ENCODE measurements at regions not wholly inside any gene's neighbourhood (a gene's known extent, or its start where the extent isn't known, plus 50 kb on each side); places are given as distances from the start of the nearest gene placed in this dataset.

- no peaks in the 10 kb centered on the region for H3K4me1 ChIP-seq (ENCODE audit: insufficient read depth)
- H3K9me2 ChIP-seq (ENCODE audit: insufficient read depth) = no peaks in the 10 kb centered on the region
- no peak overlapping the region for H3K4me3 ChIP-seq
- DNase-seq (ENCODE audit: low spot score) (no peak), ATAC-seq (no peak)
- H3K27ac Mint-ChIP-seq = no peak overlapping the region
- peaks cover 4% of the 10 kb centered on the region; the same call in 2 of the 3 replicates for H3K4me1 Mint-ChIP-seq
- H3K9me3 Mint-ChIP-seq = no peaks in the 10 kb centered on the region
- no peak overlapping the region for H2AFZ ChIP-seq
- no peaks in the 10 kb centered on the region for H3K27me3 Mint-ChIP-seq (ENCODE audit: insufficient read depth, low read depth, poor library complexity)
- no peaks in the 10 kb centered on the region for H3K27me3 ChIP-seq (ENCODE audit: insufficient read depth)
- no peaks in the 10 kb centered on the region for H3K79me2 ChIP-seq (replicated peaks; ENCODE audit: insufficient read depth)
- H4K20me1 ChIP-seq (replicated peaks; ENCODE audit: insufficient read depth) = no peaks in the 10 kb centered on the region
- no peak overlapping the region for H3K27ac ChIP-seq (ENCODE audit: low read depth)
- no peak overlapping the region for H3K4me2 ChIP-seq
- H3F3A ChIP-seq (replicated peaks; ENCODE audit: low read depth) = no peaks in the 10 kb centered on the region
- TF ChIP-seq EZH2 (IDR thresholded peaks at IDR 0.05; ENCODE audit: low read depth, unreplicated experiment) (no peak), STAT1 (IDR thresholded peaks at IDR 0.05; ENCODE audit: unreplicated experiment) (no peak), ETS1 (IDR thresholded peaks at IDR 0.05) (no peak), ZNF114 (CRISPR knock-in tag; IDR thresholded peaks at IDR 0.05) (no peak), EZH2phosphoT487 (IDR thresholded peaks at IDR 0.05; ENCODE audit: unreplicated experiment) (no peak)
- H3K36me3 ChIP-seq (ENCODE audit: insufficient read depth) = no peaks in the 10 kb centered on the region
- H3K36me3 Mint-ChIP-seq (ENCODE audit: low read depth) = no peaks in the 10 kb centered on the region
- H3K4me3 Mint-ChIP-seq = no peak overlapping the region
Observed at GRCh38 chr4:84019626-84020025, 479.5 kb downstream of the NKX6-1 start.

DNA sequence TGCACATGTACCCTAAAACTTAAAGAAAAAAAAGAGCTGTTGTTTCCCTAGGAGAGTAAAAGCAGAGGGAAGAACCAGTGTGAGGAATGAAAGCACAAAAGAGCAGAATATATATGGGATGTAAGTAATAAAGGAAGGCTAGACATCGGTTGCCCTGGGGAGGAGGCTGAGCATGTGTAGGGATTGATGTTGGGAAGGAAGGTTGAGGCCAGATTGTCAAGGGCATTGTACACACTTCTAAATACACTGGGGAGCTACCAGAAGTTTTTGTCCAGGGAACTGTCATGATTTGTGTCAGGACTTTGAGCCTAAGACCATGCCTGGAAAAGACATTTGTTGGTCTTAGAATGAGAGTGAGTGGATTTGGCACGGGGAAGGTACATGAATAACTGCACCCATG is 467.1 kb downstream of the GPAT3 start:
- H3K9me2 ChIP-seq (ENCODE audit: insufficient read depth) = no peaks in the 10 kb centered on the region
- H3K27me3 ChIP-seq (ENCODE audit: insufficient read depth) = no peaks in the 10 kb centered on the region
- no peaks in the 10 kb centered on the region for H3K4me1 Mint-ChIP-seq
- ATAC-seq (no peak), DNase-seq (ENCODE audit: low spot score) (no peak)
- H3K27ac Mint-ChIP-seq = no peak overlapping the region
- no peak overlapping the region for H2AFZ ChIP-seq
- no peaks in the 10 kb centered on the region for H3K4me1 ChIP-seq (ENCODE audit: insufficient read depth)
- H4K20me1 ChIP-seq (replicated peaks; ENCODE audit: insufficient read depth) = no peaks in the 10 kb centered on the region
- no peak overlapping the region for H3K4me2 ChIP-seq
- H3K36me3 Mint-ChIP-seq (ENCODE audit: low read depth) = no peaks in the 10 kb centered on the region
- H3K27me3 Mint-ChIP-seq (ENCODE audit: insufficient read depth, low read depth, poor library complexity) = no peaks in the 10 kb centered on the region
- H3K4me3 Mint-ChIP-seq = no peak overlapping the region
- H3F3A ChIP-seq (replicated peaks; ENCODE audit: low read depth) = no peaks in the 10 kb centered on the region
- no peak overlapping the region for H3K4me3 ChIP-seq
- H3K36me3 ChIP-seq (ENCODE audit: insufficient read depth) = no peaks in the 10 kb centered on the region
- no peaks in the 10 kb centered on the region for H3K79me2 ChIP-seq (replicated peaks; ENCODE audit: insufficient read depth)
- no peaks in the 10 kb centered on the region for H3K9me3 Mint-ChIP-seq
- no peak overlapping the region for H3K27ac ChIP-seq (ENCODE audit: low read depth)
- no peak for TF ChIP-seq EZH2phosphoT487 (IDR thresholded peaks at IDR 0.05; ENCODE audit: unreplicated experiment)
- TF ChIP-seq CTCF (conservative IDR thresholded peaks at IDR 0.05; ENCODE audit: low read depth in 2 of 2) = no peak
- TF ChIP-seq NANOG (IDR thresholded peaks at IDR 0.05; ENCODE audit: borderline replicate concordance) = no peak
- TF ChIP-seq ETS1 (IDR thresholded peaks at IDR 0.05) = no peak
- TF ChIP-seq ZNF331 (CRISPR knock-in tag; IDR thresholded peaks at IDR 0.05; ENCODE audit: low read depth) = no peak
- no peak for TF ChIP-seq ZNF114 (CRISPR knock-in tag; IDR thresholded peaks at IDR 0.05)
- no peak for TF ChIP-seq EZH2 (IDR thresholded peaks at IDR 0.05; ENCODE audit: low read depth, unreplicated experiment)
- no peak for TF ChIP-seq ZNF462 (CRISPR knock-in tag; IDR thresholded peaks at IDR 0.05)

All from GM23338 (cell line).